GM19025 (cell line): ENCODE measurements at regions not wholly inside any gene's neighbourhood (a gene's known extent, or its start where the extent isn't known, plus 50 kb on each side); places are given as distances from the start of the nearest gene placed in this dataset.
"Not testable (repeated sequence)": the region's sequence is repeated elsewhere in the genome, so short reads cannot be mapped to it uniquely, and the experiment has no call there.

Experiments
- ATAC-seq: cut with Tn5 transposase; IDR thresholded peaks from one replicate; pipeline ENCODE4 v1.9.1; 2021; ENCODE audit warnings: mild to moderate bottlenecking, low read depth, moderate library complexity; ENCODE audit not compliant: unreplicated experiment

GRCh38 chr3:15899388-15899787 lies 101.6 kb upstream of the ANKRD28 start:
- ATAC-seq, result no peak

- ATAC-seq, result no peak
These were observed 105.4 kb upstream of the ANKRD28 start for GRCh38 chr3:15903164-15903563.

- no peak for ATAC-seq
These were observed 106.3 kb upstream of the ANKRD28 start for GRCh38 chr3:15903759-15904720.

GRCh38 chr3:15905041-15905440 lies 107.3 kb upstream of the ANKRD28 start:
- ATAC-seq, result no peak

- not testable (repeated sequence) for ATAC-seq
These were observed 109.6 kb upstream of the ANKRD28 start for GRCh38 chr3:15907403-15907802.

GRCh38 chr3:15918988-15919387 lies 121.2 kb upstream of the ANKRD28 start:
- no peak for ATAC-seq

- no peak for ATAC-seq
These were observed 122.2 kb upstream of the ANKRD28 start for GRCh38 chr3:15919971-15920370.

GRCh38 chr3:15923640-15924405 lies 126.0 kb upstream of the ANKRD28 start:
- ATAC-seq, result no peak

GRCh38 chr3:15924914-15925313 lies 127.1 kb upstream of the ANKRD28 start:
- no peak for ATAC-seq

GRCh38 chr3:15926871-15927270 lies 129.1 kb upstream of the ANKRD28 start:
- ATAC-seq, result no peak

- no peak for ATAC-seq
These were observed 130.2 kb upstream of the ANKRD28 start for GRCh38 chr3:15927969-15928368.

GRCh38 chr3:15929944-15930571 lies 132.3 kb upstream of the ANKRD28 start:
- ATAC-seq, result no peak

GRCh38 chr3:15932348-15933300 lies 134.8 kb upstream of the ANKRD28 start:
- no peak for ATAC-seq

GRCh38 chr3:15933439-15934139 lies 135.8 kb upstream of the ANKRD28 start:
- no peak for ATAC-seq

- ATAC-seq, result no peak
These were observed 136.8 kb upstream of the ANKRD28 start for GRCh38 chr3:15934389-15935195.

- no peak for ATAC-seq
These were observed 138.5 kb upstream of the ANKRD28 start for GRCh38 chr3:15936312-15936711.

GRCh38 chr3:15940641-15941040 lies 142.9 kb upstream of the ANKRD28 start:
- no peak for ATAC-seq

- not testable (repeated sequence) for ATAC-seq
These were observed 143.7 kb upstream of the ANKRD28 start for GRCh38 chr3:15941457-15941856.
